ENCODE measurements at regions not wholly inside any gene's neighbourhood (a gene's known extent, or its start where the extent isn't known, plus 50 kb on each side); places are given as distances from the start of the nearest gene placed in this dataset.

GRCh38 chr2:185240796-185241195, 497.8 kb upstream of the FSIP2 start:
- H2BK15ac ChIP-seq (ENCODE audit: low read depth, low read length), result no peak overlapping the region
- H3K27ac ChIP-seq (ENCODE audit: insufficient read depth, low read length), result no peak overlapping the region
- no peak overlapping the region for H2AFZ ChIP-seq (replicated peaks; ENCODE audit: low read length, poor library complexity)
- H3K4me1 ChIP-seq (ENCODE audit: control insufficient read depth, insufficient read depth, low read length), result no peaks in the 10 kb centered on the region
- no peak overlapping the region for H2AK9ac ChIP-seq (replicated peaks; ENCODE audit: low read depth, low read length, poor library complexity)
- intact Hi-C loops (cut with micrococcal nuclease), result no loop called here
- H3K79me1 ChIP-seq (ENCODE audit: low read depth in 1 of 2, low read length in 2 of 2), result no peaks in the 10 kb centered on the region
- H3K36me3 ChIP-seq (ENCODE audit: control insufficient read depth, insufficient read depth, low read length), result no peaks in the 10 kb centered on the region
- no peak overlapping the region for H2BK5ac ChIP-seq (ENCODE audit: low read depth, low read length, poor library complexity, severe bottlenecking)
- in situ Hi-C loops (cut with MboI; ENCODE audit: low sequenced_read_pairs), result no loop called here
- no peak overlapping the region for H2AK5ac ChIP-seq (ENCODE audit: low read depth, low read length)
- H3K4ac ChIP-seq (ENCODE audit: low read depth, low read length), result no peak overlapping the region
- CTCF ChIA-PET, result no interaction called here
- H3K18ac ChIP-seq (ENCODE audit: low read depth, low read length), result no peak overlapping the region
- dilution Hi-C loops (cut with HindIII; ENCODE audit: low sequenced_read_pairs, unreplicated experiment), result no loop called here
- no CpG with 5 or more reads among the region's 4 CpGs for WGBS, 2 experiments (ENCODE audit: extremely low coverage in 2 of 2, insufficient read length in 1 of 2)
- no peak overlapping the region for H3K4me2 ChIP-seq (ENCODE audit: low read depth, low read length)
- no peak overlapping the region for H3K56ac ChIP-seq (ENCODE audit: extremely low read depth, insufficient read depth, low read length)
- no peak overlapping the region for H2BK120ac ChIP-seq (ENCODE audit: low read depth, low read length)
- TF ChIP-seq USF2 (IDR thresholded peaks at IDR 0.05; ENCODE audit: low read depth, low read length), result no peak
- no peak for TF ChIP-seq POLR2A (IDR thresholded peaks at IDR 0.05; ENCODE audit: low read depth, low read length)
- H4K8ac ChIP-seq (ENCODE audit: low read depth in 2 of 2, low read length in 2 of 2), result no peak overlapping the region
- no peak overlapping the region for H2BK20ac ChIP-seq (ENCODE audit: low read depth, low read length)
- no peak overlapping the region for H3K4me3 ChIP-seq (ENCODE audit: insufficient read depth, low read depth, low read length)
- no peak for DNase-seq
- H3K9me1 ChIP-seq (ENCODE audit: insufficient read depth, low read length), result no peaks in the 10 kb centered on the region
- no peaks in the 10 kb centered on the region for H4K20me1 ChIP-seq (ENCODE audit: insufficient read depth, low read length)
- POLR2A ChIA-PET (ENCODE audit: unreplicated experiment), result no interaction called here
- no peaks in the 10 kb centered on the region for H3K27me3 ChIP-seq (ENCODE audit: control insufficient read depth, insufficient read depth, low read length)
- H3K9ac ChIP-seq (ENCODE audit: low read depth, low read length), result no peak overlapping the region
- no peak overlapping the region for H4K5ac ChIP-seq (ENCODE audit: low read depth, low read length)
- no peak overlapping the region for H3K23ac ChIP-seq (ENCODE audit: low read depth, low read length)
- no TSS peak for BruUV-seq (replicated peaks)
- H3K9me3 ChIP-seq (ENCODE audit: control insufficient read depth, insufficient read depth, low read length), result peaks cover 4% of the 10 kb centered on the region; the same call in 1 of the 2 replicates
- no peak for ATAC-seq (ENCODE audit: low read depth)
- no peak overlapping the region for H3K14ac ChIP-seq (replicated peaks; ENCODE audit: low read depth, low read length)
- no peak overlapping the region for H4K91ac ChIP-seq (ENCODE audit: insufficient read depth, low read depth, low read length)

All from IMR-90 (cell line).